ENCODE measurements at regions not wholly inside any gene's neighbourhood (a gene's known extent, or its start where the extent isn't known, plus 50 kb on each side); places are given as distances from the start of the nearest gene placed in this dataset.
"Not testable (repeated sequence)": the region's sequence is repeated elsewhere in the genome, so short reads cannot be mapped to it uniquely, and the experiment has no call there.

DNA sequence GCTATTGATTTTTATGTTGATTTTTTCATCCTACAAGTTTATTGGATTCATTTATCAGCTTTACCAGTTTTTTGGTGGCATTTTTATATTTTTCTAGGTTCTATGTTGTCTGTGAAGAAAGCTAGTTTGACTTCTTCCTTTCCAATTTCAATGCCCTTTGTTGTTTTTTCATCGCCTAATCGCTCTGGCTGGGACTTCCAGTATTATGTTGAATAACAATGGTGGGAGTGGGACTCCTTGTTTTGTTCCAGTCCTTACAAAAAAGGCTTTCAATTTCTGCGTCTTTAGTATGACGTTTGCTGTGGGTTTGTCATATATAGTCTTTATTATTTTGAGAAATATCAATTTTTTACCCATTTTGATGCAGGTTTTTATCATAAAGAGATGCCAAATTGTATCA, 175.6 kb upstream of the CCNH start:
- no peak for DNase-seq

- DNase-seq, result not testable (repeated sequence)
Measured at GRCh38 chr5:87583704-87584103, 171.0 kb upstream of the CCNH start.

DNA sequence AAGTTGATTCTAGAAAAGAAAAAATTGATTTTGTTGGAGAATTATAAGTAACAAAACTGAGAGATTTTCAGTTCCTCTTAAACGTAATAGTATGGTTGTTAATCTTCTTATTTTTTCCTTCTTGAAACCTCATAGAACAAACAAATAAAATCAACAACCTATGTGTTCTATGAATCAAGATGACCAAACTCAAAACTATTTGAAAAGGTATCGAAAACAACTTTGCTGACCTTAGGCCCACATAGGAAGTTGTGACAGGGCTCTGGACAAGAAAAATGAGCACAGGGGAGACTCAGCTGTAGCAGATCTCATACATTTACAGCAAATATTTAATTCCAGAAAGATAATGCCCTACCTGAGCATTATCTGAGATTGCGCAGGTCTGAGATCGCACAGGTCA, 169.4 kb upstream of the CCNH start:
- no peak for DNase-seq

DNA sequence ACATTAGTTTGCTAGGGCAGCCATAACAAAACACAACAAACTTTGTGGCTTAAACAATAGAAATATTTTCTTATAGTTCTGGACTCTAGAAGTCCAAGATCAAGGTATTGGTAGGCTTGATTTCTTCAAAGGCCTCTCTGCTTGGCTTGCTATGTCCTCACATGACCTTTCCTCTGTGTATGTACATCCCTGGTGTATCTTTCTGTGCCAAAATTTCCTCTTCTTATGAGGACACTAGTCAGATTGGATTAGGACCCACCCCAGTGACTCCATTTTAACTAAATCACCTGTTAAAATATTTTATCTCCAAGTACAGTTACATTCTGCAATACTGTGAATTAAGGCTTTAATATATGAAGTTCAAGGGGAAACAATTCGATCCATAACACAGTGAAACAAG, 168.9 kb upstream of the CCNH start:
- DNase-seq, result no peak

DNA sequence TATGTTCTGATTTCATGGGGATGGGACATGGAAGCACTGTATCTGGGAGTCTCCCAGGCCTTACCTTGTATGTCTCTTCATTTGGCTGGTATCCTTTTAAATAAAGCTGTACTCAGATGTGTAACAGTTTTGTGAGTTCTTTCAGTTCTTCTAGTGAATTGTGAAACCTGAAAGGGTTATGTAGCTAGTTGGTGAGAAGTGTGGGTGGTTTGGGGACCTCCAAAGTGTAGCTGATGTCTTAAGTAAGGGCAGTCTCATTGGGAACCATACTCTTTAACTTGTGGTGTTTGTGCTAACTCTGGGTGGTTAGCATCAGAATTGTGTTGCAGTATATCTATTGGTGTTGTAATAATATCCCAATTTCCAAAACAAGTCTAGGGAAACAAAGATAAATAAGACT, 166.9 kb upstream of the CCNH start:
- DNase-seq, result no peak

DNA sequence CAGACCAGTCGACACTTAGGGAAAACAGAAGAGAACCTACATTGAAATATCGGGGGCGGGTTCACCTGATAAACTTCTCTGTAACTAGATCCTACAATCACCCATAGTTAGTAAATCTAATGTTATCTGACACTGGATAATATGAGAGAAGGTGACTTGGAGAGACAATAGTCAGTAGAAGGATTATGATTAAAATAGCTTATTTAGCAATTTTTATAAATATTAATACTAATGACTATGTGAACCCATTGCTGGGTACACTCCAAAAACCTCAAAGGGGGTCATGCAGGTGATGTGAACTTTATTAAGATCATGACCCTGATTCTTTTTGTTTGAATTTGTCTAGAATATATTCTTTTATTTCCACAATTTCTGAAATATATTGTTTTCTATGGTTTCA, 164.1 kb upstream of the CCNH start:
- no peak for DNase-seq

- DNase-seq, result not testable (repeated sequence)
Measured at GRCh38 chr5:87576306-87576705, 163.6 kb upstream of the CCNH start.

- no peak for DNase-seq
Measured at GRCh38 chr5:87574106-87574505, 161.4 kb upstream of the CCNH start.

GRCh38 chr5:87572611-87573010, 159.9 kb upstream of the CCNH start:
- DNase-seq, result no peak

DNA sequence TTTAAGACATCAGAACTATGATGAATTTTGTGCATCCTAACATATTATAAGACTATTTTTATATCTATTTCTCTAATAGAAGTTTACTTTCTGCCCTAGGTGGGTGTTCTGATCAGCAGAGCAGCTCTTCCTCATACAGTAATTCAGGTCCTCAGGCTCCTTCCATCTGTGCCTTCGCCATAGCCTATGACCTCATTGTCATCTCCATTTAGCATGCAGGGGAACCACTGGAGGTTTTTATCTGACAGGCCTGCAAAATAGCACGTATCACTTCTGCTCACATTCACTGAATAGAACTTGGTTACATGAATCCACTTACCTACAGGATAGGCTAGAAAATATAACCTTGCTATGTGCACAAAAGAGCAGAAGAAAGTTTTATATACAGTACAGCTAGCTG, 159.4 kb upstream of the CCNH start:
- no peak for DNase-seq

DNA sequence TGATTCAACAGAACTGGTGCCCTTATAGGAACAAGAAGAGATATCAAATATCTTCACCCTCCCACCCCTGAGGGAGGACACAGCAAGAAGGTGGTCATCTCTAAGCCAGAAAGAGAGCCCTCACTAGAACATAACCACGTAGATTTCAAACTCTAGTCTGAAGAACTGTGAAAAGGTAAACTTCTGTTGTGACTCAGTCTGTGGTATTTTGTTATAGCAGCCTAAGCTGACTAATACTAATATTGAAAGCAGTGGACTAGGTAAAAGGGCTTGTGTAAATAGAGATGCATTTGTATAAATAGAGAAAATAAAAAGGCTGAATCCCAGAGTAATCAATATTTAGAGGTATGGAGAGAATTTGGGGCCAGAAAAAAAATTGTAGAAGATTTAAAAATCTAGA, 157.6 kb upstream of the CCNH start:
- DNase-seq, result no peak

DNA sequence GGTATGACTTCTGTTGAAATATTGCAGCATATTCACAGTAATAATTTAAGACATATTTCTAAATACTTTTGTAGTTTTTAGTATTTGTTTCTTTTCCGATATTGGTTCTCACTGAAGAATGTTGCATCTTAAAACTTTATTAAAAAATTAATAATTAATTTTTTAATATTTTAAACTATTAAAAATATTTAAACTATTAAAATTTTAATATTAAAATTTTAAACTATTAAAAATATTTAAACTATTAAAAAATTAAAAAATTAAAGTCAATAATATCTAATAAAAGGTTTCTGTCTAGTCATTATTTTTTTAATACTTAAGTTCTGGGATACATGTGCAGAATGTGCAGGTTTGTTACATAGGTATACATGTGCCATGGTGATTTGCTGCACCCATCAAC, 149.3 kb upstream of the CCNH start:
- no peak for DNase-seq

DNA sequence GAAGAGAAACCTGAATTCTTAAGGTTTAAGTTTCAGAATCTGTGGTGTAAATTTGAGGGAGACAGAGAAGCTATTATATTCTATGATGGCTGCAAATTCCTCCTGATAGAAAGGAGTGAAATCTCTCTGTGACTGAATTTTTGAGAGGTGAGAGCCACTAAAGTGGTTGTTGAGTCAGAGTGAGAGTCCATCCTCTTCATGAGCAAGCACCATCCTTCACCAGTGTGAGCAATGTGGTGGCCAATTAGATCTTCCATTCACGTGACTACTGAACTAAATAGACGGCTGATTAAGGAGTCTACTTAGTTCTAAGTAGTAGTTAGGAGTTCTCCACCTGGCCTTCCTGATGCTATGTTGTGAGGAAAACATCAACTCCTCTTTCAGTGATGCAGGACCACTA, 147.8 kb upstream of the CCNH start:
- DNase-seq, result no peak

GRCh38 chr5:87551911-87552310, 139.2 kb upstream of the CCNH start:
- no peak for DNase-seq

DNA sequence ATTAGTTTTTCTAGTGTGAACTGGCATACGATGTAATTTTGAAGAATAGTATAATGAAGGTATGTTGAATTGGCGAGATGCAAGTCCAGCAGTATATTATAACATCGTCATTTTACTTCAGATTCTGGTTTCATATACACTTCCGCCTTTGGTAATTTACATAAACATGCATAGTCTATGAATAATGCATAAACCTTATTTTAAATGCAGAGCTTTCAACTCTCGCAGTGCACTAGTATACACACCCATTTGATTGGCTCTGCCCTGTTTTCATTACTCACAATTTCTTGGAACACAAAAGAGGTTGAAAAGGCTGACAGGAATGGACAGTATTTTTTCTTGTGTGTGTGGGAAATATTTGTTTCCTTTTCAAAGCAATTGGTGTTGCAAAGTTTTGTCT, 128.9 kb upstream of the CCNH start:
- no peak for DNase-seq

GRCh38 chr5:87541033-87541432, 128.3 kb upstream of the CCNH start:
- no peak for DNase-seq

DNA sequence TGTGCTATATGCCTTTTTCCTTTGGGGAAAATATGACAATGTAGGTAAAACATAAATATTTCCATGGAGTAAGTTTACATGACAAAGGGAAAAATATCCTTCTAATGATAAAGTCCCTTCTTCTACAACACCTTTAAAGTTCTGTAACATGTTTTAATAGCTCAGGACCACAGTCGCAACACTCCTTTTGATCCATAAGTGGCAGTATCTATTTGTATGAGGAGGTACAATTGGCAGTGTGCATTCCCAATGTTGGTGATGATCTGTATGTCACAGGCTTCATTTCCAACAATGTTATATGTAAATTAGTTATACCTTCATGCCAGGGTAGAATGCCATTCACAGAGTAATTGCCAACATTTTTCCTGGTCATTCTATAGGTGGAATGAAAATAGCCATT, 127.1 kb upstream of the CCNH start:
- no peak for DNase-seq

GRCh38 chr5:87536365-87536764, 123.6 kb upstream of the CCNH start:
- DNase-seq, result no peak

GRCh38 chr5:87535706-87536105, 123.0 kb upstream of the CCNH start:
- no peak for DNase-seq

- no peak for DNase-seq
Measured at GRCh38 chr5:87529486-87530076, 116.9 kb upstream of the CCNH start.

DNA sequence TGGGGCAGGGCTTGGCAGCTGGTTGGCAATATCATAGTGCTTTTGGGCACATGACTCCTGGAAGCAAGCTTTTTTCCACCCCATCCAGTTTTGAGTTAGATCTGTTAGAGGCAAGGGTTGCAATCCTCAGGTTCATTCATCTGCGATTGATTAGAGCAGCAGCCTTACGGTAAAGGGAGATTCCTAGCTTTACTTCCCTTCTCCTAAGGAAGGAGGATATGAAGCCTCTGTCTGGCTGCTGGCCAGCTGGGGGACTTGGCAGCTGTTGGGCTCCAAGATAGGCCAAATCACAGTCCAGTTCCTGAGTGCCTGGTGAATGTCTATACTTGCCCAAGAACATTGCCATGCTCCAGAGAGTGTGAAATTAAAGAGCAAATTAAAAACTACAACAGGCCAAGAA, 113.4 kb upstream of the CCNH start:
- DNase-seq, result no peak

DNA sequence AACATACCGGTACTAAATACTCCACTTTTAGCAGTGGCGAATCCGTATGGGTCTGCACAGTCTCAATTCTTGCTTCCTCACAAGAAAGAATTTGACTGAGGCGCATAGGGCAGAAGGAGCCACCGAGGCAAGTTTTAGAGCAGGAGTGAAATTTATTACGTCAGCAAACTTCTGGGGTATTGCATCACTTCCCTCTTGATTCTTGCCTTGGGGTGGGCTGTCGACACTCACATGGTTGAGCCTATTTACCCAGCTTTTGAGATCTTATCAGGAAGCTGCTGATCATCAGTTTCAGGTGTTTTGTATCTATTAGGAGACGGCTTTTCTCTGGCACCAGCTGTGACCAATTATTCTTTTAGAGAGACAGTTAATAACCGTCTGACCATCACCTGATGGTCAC, 111.5 kb upstream of the CCNH start:
- no peak for DNase-seq

- DNase-seq, result not testable (repeated sequence)
Measured at GRCh38 chr5:87511778-87512177, 99.0 kb upstream of the CCNH start.

DNA sequence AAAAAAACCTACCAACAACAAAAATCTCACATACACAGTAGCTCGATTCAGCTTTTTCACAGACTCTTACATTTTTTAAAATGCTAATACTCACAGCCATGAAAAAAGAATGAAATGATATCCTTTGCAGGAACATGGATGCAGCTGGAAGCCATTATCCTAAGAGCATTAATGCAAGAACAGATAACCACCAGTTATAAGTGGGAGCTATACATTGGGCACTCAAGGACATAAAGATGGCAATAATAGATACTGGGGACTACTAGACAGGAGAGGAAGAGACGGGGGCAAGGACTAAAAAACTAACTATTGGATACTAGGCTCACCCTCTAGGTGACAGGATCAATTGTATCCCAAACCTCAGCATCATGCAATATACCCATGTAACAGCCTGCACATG, 90.3 kb upstream of the CCNH start:
- no peak for DNase-seq

GRCh38 chr5:87499478-87500410, 87.0 kb upstream of the CCNH start:
- DNase-seq, result no peak

All from CD4-positive, alpha-beta T cell treated with Interleukin-17A for 4 hours (primary cell).